HG03378 (cell line): ENCODE measurements at regions not wholly inside any gene's neighbourhood (a gene's known extent, or its start where the extent isn't known, plus 50 kb on each side); places are given as distances from the start of the nearest gene placed in this dataset.
"Not testable (repeated sequence)": the region's sequence is repeated elsewhere in the genome, so short reads cannot be mapped to it uniquely, and the experiment has no call there.

Source experiments
- ATAC-seq: cut with Tn5 transposase; IDR thresholded peaks from one replicate; pipeline ENCODE4 v1.9.1; 2021; ENCODE audit warnings: mild to moderate bottlenecking, moderate library complexity; ENCODE audit not compliant: unreplicated experiment

DNA sequence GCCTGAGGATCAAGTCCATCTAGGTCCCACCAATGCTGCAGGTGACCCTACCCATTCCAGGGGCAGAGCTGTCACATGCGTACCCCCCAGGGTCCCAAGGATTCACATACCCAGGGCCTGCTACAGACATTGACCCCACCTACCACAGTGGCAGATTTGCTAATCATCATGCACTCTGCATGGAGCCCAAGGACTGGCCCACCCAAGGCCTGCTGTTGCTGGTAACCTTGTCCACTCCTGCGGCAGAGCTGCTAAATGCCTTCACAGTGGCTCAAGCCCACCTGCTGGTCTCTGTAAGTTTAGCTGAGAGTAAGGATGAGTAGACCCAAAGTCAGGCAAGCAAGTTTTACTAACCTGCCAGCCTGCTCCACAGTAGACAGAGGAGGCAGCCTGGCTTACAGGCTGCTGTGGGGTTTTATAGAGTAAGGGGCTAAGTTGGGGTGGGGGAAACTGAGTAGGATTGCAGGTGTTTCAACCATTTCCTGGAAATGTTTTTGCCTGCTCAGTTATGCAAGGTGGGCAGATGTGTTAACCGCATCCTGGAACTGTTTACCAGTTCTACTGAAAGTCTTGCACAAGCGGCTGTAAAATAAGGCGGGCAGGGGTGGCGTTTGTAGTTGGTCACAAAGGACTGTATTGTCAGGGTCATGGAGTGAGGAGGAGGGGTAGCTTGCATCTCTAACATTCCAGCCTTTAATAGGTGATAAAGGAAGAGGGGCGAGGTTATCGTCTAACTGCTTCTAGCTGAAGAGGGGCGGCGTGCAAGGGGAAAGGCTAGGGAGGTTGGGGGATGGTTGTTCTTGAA lies 2163.5 kb upstream of the WWC1 start:
- no peak for ATAC-seq

- ATAC-seq: not testable (repeated sequence)
These were observed 2146.3 kb upstream of the WWC1 start for GRCh38 chr5:166145107-166145506.

DNA sequence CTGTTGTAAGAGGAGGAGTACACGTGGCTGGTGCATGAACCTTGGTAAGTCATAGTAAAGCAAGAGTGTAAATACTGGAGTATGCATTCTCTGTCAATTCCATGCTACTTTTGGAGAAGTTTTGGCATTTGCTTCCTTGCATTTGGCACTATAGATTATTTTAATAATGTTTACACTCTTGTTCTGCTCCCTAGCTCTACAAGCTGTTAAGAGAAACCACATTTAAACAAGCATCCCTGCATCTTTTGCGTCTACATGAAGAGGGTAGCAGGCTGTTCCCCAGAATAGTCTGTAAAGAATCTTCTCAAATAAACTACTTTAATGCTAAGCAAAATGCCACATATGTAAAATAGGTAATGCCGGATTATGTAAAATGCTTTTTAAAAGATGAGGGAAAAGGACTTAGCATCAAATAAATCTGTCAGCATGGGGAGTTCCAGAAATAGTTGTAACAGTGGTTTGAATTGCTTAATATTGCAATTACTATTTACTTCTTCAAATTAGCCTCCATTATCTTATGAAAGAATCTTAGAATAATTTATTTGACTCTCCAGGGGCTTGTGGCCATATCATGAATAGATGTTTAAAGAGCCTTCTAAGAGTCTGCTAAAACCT lies 2127.3 kb upstream of the WWC1 start:
- no peak for ATAC-seq

- ATAC-seq: no peak
These were observed 2125.8 kb upstream of the WWC1 start for GRCh38 chr5:166165596-166165995.

DNA sequence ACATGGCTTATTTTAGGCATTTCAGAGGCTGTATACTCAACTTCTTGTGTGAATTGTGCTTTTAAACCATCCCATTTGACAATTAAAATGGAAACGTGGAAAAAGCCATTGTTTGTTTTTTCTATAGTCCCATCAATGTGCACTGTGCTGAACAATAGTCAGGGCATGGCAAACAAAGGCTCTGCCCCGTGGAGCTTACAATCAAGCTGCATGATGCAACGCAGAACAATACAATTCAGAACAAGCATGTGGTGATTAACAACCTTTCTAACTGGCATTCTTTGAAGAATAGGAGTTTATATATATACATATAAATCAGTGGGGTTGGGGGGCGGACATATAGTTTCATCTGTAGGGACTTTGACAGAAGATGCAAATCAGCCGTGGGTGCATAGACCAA lies 2125.4 kb upstream of the WWC1 start:
- no peak for ATAC-seq

DNA sequence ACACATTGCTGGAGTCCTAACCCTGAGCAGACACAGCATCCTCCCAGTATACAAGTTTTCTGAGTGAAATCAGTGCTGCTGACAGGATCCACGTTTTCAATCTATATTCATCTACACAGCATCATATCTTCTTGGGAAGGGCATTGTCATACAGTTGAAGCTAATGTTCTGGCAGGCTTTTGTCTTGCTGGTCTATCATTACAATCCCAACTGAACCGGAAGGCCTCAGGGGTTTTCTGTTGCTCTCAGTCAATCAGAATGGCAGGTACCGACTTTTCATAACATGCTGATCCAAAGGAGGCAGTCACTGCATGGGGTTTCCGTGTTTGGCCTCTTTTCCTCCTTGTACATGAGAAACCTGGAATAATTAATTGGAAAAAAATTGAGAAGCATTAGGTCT lies 2118.8 kb upstream of the WWC1 start:
- no peak for ATAC-seq

- no peak for ATAC-seq
These were observed 2112.9 kb upstream of the WWC1 start for GRCh38 chr5:166178411-166179080.

DNA sequence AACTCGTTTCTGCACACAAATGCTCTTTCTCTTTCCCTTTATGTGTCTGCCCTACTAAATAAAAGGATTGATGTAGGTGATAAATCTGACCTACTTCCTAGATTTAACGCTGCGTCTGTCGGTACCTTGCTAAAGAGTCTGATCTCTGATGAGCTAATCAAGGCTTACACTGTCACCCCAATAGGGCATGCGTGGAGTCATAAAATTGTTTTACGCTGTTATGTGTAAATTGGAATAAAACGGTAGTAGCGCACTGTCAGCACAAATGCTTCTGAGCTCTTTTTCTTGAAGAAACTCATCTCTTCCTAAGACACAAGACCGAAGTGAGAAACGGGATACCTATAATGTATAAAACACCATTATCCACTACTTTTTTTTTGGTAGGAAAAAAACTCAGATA lies 2106.3 kb upstream of the WWC1 start:
- ATAC-seq: no peak

DNA sequence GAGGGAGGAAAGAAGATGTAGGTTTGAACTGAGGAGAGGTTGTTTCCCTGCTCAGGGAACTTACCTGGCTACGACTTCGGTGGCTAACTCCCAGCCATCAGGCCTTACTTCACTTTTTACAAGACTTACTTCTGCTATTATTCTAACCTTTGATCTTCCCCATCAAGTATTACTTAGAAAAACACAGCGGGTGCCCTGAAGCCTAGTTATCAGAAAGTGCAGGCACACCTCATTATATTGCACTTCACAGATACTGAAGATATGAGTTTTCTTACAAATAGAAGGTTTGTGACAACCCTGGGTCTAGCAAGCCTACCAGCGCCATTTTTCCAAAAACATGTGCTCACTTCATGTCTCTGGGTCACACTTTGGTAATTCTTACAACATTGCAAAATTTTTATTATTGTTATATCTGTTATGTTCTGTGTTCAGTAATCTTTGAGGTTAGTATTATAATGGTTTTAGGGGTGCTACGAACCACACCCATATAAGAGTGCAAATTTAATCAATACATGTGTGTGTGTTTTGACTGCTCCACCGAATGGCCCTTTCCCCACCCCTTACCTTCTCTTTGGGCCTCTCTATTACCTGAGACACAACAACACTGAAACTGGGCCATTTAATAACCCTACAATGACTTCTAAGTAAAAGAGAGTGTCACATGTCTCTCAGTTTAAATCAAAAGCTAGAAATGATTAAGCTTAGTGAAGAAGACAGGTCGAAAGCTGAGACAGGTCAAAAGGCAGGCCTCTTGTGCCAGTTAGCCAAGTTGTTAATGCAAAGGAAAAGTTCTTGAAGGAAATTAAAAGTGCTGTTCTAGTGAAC lies 2102.7 kb upstream of the WWC1 start:
- ATAC-seq: no peak

DNA sequence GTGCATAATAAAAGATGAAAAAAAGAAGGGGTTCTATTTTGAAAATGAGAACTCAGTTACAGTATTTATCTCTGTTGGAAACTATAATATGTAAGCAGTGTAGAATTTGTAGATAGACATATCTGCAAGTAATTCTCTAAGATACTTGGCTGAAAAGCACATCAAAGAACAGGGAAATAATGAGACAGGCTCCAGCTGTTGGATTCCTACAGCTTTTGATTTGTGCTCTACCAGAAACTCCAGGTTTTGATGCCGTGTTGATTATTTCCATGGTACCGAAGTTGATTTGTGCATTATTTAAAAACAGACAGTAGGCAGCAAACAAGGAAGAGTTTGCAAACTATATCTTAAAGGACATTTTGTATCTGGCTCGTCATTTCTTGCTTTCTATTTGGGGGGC lies 2098.7 kb upstream of the WWC1 start:
- no peak for ATAC-seq

DNA sequence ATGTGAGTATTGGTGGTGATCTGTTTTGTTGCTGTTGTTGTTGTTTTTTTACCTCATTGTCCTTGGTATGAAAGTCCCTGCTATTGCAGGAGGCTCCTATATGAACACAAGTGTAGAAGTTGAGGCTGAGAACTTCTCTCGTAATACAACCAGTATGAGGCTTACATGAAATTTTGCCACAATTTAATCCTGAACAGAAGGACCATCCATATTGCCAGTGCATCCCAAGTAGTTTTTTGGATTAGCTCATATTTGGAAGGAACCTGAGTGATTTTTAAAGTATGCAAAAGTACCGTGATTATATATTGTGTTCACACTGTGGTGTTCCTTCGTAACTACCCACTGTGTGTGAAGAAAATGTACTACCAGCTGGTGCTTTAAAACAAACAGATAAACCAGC lies 2095.5 kb upstream of the WWC1 start:
- no peak for ATAC-seq

- ATAC-seq: no peak
These were observed 2090.9 kb upstream of the WWC1 start for GRCh38 chr5:166200532-166200931.

DNA sequence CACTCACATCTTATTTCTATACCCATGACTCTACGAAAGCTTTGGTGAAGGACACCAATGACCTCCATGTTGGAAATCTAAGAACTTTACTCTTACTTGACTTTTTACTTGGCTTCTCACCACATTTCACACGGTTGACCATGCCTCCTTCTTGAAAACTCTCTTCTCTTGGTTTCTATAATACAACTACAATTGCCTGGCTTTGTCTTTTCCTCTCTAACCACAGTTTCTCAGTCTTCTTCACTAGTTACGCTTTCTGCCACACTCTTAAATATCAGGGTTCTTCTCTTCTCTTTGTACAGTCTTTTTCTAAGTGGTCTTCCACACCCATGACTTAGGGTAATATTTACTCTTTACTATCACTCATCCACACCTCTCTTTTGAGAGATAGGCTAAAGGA lies 2079.8 kb upstream of the WWC1 start:
- ATAC-seq: no peak

- ATAC-seq: no peak
These were observed 2055.1 kb upstream of the WWC1 start for GRCh38 chr5:166236327-166236726.

DNA sequence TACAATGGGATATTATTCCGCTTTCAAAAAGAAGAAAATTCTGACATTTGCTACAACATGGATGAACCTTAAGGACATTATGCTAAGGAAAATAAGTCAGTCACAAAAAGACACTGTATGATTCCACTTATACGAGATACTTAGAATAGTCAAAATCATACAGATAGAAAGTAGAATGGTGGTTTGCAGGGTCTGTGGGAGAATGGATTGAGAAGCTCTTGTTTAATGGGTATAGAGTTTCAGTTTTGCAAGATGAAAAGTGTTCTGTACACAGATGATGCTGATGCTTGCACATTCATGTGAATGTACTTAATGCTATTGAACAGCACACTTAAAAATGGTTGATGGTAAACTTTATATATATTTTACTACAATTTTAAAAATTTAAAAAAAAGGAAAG lies 2050.7 kb upstream of the WWC1 start:
- ATAC-seq: no peak

GRCh38 chr5:166245556-166245955 lies 2045.9 kb upstream of the WWC1 start:
- ATAC-seq: no peak

DNA sequence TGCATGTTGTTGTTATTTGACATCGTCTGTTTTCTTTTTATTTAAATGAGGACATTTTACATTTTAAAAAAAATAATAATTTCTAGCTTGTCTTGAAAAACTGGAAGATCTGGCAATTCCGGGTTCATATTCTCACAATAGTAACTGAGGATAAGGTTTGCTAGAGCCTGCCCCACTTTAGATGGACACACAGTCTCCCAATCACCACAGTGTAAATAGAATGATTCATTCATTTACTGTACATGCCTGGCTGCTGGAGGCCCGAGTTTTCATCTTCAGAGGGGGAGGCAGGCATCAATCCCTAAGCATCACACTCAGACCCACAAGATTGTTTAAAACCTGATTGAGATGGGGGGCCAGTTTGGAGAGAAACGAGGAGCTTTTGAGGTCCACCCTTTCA lies 2039.7 kb upstream of the WWC1 start:
- no peak for ATAC-seq

DNA sequence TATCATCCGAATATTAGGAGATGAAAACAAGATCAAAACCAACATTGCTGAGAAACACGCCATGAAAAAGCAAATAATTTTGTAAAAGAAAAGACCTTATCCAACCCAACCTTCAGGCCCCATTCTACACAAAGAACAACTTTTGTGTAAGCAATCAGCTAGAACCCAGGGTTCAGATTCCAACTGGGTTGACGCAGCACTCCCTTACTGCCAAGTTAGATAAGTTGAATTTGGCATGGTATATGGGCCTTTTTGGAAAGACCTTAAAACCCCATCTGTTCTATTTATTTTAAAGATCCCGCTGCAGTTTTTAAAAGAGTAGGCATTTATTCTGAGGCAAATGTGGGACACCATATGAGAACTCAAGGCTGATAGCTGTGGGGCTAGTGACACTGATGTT lies 2033.8 kb upstream of the WWC1 start:
- ATAC-seq: no peak

DNA sequence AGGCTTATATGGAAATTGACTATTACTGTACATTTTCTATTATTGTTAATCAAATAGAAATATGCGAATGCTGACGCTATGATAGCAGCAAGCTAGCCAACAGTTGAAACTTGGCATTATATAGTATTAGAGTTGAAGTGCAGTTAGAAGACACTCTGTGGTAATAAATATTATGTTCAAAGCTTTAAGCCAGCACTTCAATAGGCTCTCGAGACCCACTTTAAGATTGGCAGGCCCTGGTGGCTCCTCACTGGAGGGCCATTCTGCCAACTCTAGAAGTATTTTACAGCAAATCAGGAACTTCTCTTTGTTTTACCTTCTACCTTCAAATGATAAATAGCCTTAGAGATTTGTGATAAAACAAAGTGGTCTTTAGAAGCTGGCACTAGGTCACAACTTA lies 2029.0 kb upstream of the WWC1 start:
- no peak for ATAC-seq

DNA sequence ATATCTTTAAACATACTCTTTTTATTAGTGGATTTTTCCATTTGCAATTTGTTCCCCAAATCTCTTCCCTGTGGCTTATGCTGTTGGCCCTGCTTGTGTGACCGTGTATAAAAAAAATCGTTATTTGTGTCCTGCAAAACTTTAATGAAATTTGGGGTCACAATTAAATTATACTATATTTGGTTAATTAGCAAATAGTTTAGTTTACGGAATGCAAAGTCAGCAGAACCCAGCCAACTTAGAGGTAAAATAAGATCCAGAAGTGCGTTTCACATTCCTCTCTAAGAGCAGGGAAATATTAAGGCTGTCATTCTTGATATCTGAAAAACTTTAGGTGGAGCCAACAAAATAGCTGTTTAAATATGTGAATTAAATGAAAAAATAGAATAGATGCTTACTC lies 2023.5 kb upstream of the WWC1 start:
- no peak for ATAC-seq

GRCh38 chr5:166270712-166271111 lies 2020.7 kb upstream of the WWC1 start:
- ATAC-seq: no peak
